OCI-LY3 (cell line): ENCODE measurements at regions not wholly inside any gene's neighbourhood (a gene's known extent, or its start where the extent isn't known, plus 50 kb on each side); places are given as distances from the start of the nearest gene placed in this dataset.
"Not testable (repeated sequence)": the region's sequence is repeated elsewhere in the genome, so short reads cannot be mapped to it uniquely, and the experiment has no call there.

Experiments
- H2AFZ ChIP-seq: fragments of 200-600, 300-600 bp; shearing (Covaris generic); 2 replicates; pipeline ENCODE4 v1.6.0; 2014; ENCODE audit warnings: antibody characterized with exemption, low read depth, low read length
- H3K27ac ChIP-seq: fragments of 200-600, 300-600 bp; sonication (generic); 2 replicates; pipeline ENCODE4 v1.5.1; 2014; ENCODE audit warnings: mild to moderate bottlenecking, low read length, moderate library complexity, mixed read lengths
- H3K27me3 ChIP-seq: fragments of 200-600, 300-600 bp; sonication (generic); 2 replicates; pipeline ENCODE4 v1.6.1; 2014; ENCODE audit warnings: low read depth, low read length, mixed read lengths
- H3K36me3 ChIP-seq: fragments of 200-600, 300-600 bp; sonication (generic); replicated peaks from 2 replicates; pipeline ENCODE3; 2014; ENCODE audit warnings: low read depth, low read length, mixed read lengths
- H3K4me1 ChIP-seq: fragments of 300-600, 200-600 bp; sonication (generic); 2 replicates; pipeline ENCODE4 v1.6.1; 2014; ENCODE audit warnings: low read length, mixed read lengths
- H3K4me2 ChIP-seq: fragments of 200-600, 300-600 bp; sonication (generic); 2 replicates; pipeline ENCODE4 v1.6.1; 2014; ENCODE audit warnings: low read length, mixed read lengths
- H3K4me3 ChIP-seq: fragments of 300-600, 200-600 bp; sonication (generic); 2 replicates; pipeline ENCODE4 v1.5.1; 2014; ENCODE audit warnings: antibody characterized with exemption, mild to moderate bottlenecking, low read length, moderate library complexity
- H3K79me2 ChIP-seq: fragments of 300-600, 200-600 bp; shearing (Covaris generic); 2 replicates; pipeline ENCODE4 v1.6.1; 2014; ENCODE audit warnings: mild to moderate bottlenecking, low read length, mixed read lengths
- H3K9ac ChIP-seq: fragments of 300-600, 200-600 bp; shearing (Covaris generic); 2 replicates; pipeline ENCODE4 v1.6.0; 2014; ENCODE audit warnings: mild to moderate bottlenecking, low read length, moderate library complexity
- H3K9me3 ChIP-seq: fragments of 200-600, 300-600 bp; shearing (Covaris generic); 2 replicates; pipeline ENCODE4 v1.6.1; 2014; ENCODE audit warnings: low read length, mixed read lengths; ENCODE audit not compliant: insufficient read depth
- H4K20me1 ChIP-seq: fragments of 200-600, 300-600 bp; sonication (generic); 2 replicates; pipeline ENCODE4 v1.6.1; 2016; ENCODE audit warnings: low read length, mixed read lengths; ENCODE audit not compliant: insufficient read depth
- EZH2phosphoT487 ChIP-seq: fragments of 200-600 bp; shearing (Covaris generic); IDR thresholded peaks from 2 replicates; pipeline ENCODE4 v1.6.1; 2018; ENCODE audit warnings: antibody characterized with exemption, mixed run types, low read depth
- TF ChIP-seq, protein P1 (sequence below): fragments of 200-600, 300-600 bp; sonication (generic); IDR thresholded peaks from 2 replicates; pipeline ENCODE4 v1.5.1; 2014; ENCODE audit warnings: antibody characterized with exemption, low read length, low read depth

DNA sequence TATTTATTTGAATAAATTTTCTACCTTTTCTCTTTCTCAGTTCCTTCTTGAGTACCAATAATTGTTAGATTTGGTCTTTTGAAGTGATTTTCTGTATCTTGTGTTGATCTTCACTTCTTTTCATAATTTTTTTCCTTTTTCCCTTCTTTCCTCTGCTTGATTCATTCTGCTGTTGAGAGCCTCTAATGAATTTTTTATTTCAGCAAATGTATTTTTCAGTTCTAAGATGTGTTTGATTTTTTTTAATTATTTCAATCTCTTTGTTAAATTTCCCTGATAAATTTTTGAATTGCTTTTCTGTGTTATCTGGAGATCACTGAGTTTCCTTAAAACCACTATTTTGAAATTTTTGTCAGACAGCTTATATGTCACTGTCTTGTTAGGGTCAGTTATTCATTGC lies 155.4 kb upstream of the IL15 start:
- Histone ChIP-seq H3K36me3 (peaks cover 4% of the 10 kb centered on the region), H3K9me3 (peaks cover 31% of the 10 kb centered on the region), H2AFZ (no peak overlapping the region), H4K20me1 (no peaks in the 10 kb centered on the region), H3K9ac (no peak overlapping the region), H3K4me1 (no peaks in the 10 kb centered on the region), H3K79me2 (no peaks in the 10 kb centered on the region), H3K4me2 (no peak overlapping the region), H3K4me3 (no peak overlapping the region), H3K27me3 (no peaks in the 10 kb centered on the region), H3K27ac (no peak overlapping the region)
- no peak for TF ChIP-seq EZH2phosphoT487
- TF ChIP-seq, protein P1, sequence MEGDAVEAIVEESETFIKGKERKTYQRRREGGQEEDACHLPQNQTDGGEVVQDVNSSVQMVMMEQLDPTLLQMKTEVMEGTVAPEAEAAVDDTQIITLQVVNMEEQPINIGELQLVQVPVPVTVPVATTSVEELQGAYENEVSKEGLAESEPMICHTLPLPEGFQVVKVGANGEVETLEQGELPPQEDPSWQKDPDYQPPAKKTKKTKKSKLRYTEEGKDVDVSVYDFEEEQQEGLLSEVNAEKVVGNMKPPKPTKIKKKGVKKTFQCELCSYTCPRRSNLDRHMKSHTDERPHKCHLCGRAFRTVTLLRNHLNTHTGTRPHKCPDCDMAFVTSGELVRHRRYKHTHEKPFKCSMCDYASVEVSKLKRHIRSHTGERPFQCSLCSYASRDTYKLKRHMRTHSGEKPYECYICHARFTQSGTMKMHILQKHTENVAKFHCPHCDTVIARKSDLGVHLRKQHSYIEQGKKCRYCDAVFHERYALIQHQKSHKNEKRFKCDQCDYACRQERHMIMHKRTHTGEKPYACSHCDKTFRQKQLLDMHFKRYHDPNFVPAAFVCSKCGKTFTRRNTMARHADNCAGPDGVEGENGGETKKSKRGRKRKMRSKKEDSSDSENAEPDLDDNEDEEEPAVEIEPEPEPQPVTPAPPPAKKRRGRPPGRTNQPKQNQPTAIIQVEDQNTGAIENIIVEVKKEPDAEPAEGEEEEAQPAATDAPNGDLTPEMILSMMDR, result no peak

DNA sequence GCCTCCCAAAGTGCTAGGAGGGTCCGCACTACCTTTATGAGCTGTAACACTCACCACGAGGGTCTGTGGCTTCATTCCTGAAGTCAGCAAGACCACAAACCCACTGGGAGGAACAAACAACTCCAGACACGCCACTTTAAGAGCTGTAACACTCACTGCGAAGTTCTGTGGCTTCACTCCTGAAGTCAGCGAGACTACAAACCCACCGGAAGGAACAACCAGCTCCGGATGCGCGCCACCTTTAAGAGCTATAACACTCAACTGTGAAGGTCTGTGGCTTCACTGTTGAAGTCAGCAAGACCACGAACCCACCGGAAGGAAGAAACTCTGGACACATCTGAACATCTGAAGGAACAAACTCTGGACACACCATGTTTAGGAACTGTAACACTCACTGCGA lies 152.1 kb upstream of the IL15 start:
- H3K4me2 ChIP-seq, H3K27ac ChIP-seq, H2AFZ ChIP-seq, H4K20me1 ChIP-seq, H3K4me3 ChIP-seq, H3K36me3 ChIP-seq, H3K79me2 ChIP-seq, H3K9ac ChIP-seq, H3K27me3 ChIP-seq, H3K4me1 ChIP-seq: not testable (repeated sequence)
- H3K9me3 ChIP-seq, result peaks cover 36% of the 10 kb centered on the region

DNA sequence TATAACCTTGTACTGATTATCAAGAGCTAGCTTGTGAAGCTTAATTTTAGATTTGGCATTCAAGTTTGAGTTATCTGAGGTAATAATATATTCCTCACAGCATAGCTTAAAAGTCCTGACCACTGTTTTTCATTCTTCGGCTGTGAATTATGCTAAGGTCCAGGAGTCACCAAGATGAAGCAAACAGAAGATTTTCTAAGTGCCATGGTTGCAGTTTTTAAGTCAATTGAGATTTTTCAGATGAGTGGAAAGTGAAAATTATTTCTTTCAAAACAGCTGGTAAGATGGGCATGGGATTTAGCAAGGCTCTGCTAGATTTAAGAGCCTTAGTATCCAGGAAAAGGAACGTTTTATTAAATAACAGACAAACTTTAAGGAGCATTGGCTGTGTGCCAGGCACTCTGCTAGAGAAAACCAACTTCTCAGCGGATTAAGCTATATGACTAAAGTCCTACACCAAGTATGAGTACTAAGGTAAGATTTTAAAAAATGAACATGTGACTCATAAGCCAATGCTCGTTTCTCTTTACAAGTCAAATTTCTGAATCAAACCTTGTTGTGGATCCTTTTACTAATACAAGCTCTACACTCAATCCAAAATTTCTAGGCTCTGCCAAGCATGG lies 149.9 kb upstream of the IL15 start:
- H3K27ac ChIP-seq, result no peak overlapping the region
- no peak overlapping the region for H3K4me3 ChIP-seq
- no peak overlapping the region for H2AFZ ChIP-seq
- H3K4me1 ChIP-seq, result no peaks in the 10 kb centered on the region
- no peaks in the 10 kb centered on the region for H3K27me3 ChIP-seq
- no peak overlapping the region for H3K4me2 ChIP-seq
- H3K79me2 ChIP-seq, result no peaks in the 10 kb centered on the region
- H3K36me3 ChIP-seq, result peaks cover under 1% of the 10 kb centered on the region
- H3K9ac ChIP-seq, result no peak overlapping the region
- H3K9me3 ChIP-seq, result peaks cover 22% of the 10 kb centered on the region
- TF ChIP-seq, protein P1, result no peak
- TF ChIP-seq EZH2phosphoT487, result no peak
- H4K20me1 ChIP-seq, result no peaks in the 10 kb centered on the region

DNA sequence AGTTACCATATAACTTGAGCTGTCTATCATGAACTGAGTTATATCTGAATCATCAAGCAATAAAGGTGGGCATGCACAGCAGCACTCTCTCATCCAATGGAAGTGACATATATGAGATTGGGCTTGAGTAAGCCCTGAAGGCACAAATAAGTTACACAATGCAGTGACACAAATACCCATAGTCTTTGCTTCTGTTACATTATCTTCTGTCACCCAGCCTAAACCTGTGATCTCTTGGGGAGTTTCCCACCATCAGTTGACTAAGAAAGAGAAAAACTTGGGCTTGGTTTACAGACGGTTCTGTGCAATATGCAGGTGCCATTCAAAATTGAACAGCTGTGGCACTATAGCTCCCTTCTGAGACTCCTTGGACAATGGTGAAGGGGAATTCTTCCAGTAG lies 138.8 kb upstream of the IL15 start:
- no peak for TF ChIP-seq EZH2phosphoT487
- TF ChIP-seq, protein P1, result peak; percentile 27
- 0 out of 2 replicates have a peak overlapping the region, but pooled peaks have one; percentile 21 for H2AFZ ChIP-seq

More for the DNA sequence above, 138.8 kb upstream of the IL15 start:
- Histone ChIP-seq H3K36me3 (no peaks in the 10 kb centered on the region), H4K20me1 (no peaks in the 10 kb centered on the region), H3K27ac (peak overlapping the region; percentile 7; the same call in 1 of the 2 replicates), H3K9me3 (0 out of 2 replicates have a peak, but pooled peaks cover 2% of the 10 kb centered on the region), H3K79me2 (no peaks in the 10 kb centered on the region), H3K4me1 (peaks cover 16% of the 10 kb centered on the region), H3K4me3 (no peak overlapping the region), H3K27me3 (no peaks in the 10 kb centered on the region), H3K4me2 (peak overlapping the region; percentile 33), H3K9ac (no peak overlapping the region)
